ENCODE measurements at regions not wholly inside any gene's neighbourhood (a gene's known extent, or its start where the extent isn't known, plus 50 kb on each side); places are given as distances from the start of the nearest gene placed in this dataset.

DNA sequence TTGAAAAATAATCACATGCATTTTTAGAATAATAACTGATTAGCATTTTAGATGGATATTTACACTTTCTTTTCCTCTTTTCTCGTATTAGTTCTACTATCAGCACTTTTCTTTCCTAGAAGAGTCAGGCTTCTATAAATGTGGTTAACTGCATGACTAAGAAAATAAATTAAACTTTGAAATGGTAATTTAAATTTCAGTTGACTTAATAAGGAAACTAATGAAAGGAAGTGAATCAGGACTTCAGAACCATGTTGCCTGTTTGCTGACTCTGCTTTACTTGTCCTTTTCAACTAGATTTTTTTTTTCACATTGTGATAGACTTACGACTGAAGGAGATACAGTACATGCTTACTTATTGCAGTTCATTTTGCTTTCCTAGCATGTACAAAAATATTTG is 1258.2 kb upstream of the EYS start:
- TF ChIP-seq MZF1 (tag by site-specific recombination; IDR thresholded peaks at IDR 0.05; ENCODE audit: borderline replicate concordance) (no peak), CTCF (tag by site-specific recombination; IDR thresholded peaks at IDR 0.05) (no peak), ZNF677 (tag by site-specific recombination; IDR thresholded peaks at IDR 0.05) (no peak), ZNF121 (tag by site-specific recombination; IDR thresholded peaks at IDR 0.05) (no peak), ZNF274 (IDR thresholded peaks at IDR 0.05; ENCODE audit: low read length) (no peak), ZNF274 (tag by site-specific recombination; IDR thresholded peaks at IDR 0.05; ENCODE audit: borderline replicate concordance) (no peak), ZXDB (tag by site-specific recombination; IDR thresholded peaks at IDR 0.05) (no peak), ELK4 (IDR thresholded peaks at IDR 0.05; ENCODE audit: borderline replicate concordance, low read depth, low read length) (no peak), ZNF837 (tag by site-specific recombination; IDR thresholded peaks at IDR 0.05) (no peak), ZNF221 (tag by site-specific recombination; IDR thresholded peaks at IDR 0.05; ENCODE audit: borderline replicate concordance) (no peak)
- TF ChIP-seq, protein P1, sequence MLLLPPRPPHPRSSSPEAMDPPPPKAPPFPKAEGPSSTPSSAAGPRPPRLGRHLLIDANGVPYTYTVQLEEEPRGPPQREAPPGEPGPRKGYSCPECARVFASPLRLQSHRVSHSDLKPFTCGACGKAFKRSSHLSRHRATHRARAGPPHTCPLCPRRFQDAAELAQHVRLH (tag by site-specific recombination; IDR thresholded peaks at IDR 0.05) = no peak

Data from HEK293 (cell line).